ENCODE measurements at regions not wholly inside any gene's neighbourhood (a gene's known extent, or its start where the extent isn't known, plus 50 kb on each side); places are given as distances from the start of the nearest gene placed in this dataset.

GRCh38 chr12:61854902-61855301 lies 405.3 kb upstream of the USP15 start (continued):
- TF ChIP-seq AEBP2 (tag by site-specific recombination; IDR thresholded peaks at IDR 0.05; ENCODE audit: borderline replicate concordance) = no peak
- no peak for TF ChIP-seq ZNF549 (tag by site-specific recombination; IDR thresholded peaks at IDR 0.05)
- TF ChIP-seq KLF17 (tag by site-specific recombination; IDR thresholded peaks at IDR 0.05) = no peak
- TF ChIP-seq ZNF530 (tag by site-specific recombination; IDR thresholded peaks at IDR 0.05; ENCODE audit: low read depth) = no peak
- no peak for TF ChIP-seq SP3 (tag by site-specific recombination; IDR thresholded peaks at IDR 0.05)
- no peak for TF ChIP-seq IKZF3 (tag by site-specific recombination; IDR thresholded peaks at IDR 0.05)
- TF ChIP-seq ZNF664 (tag by site-specific recombination; IDR thresholded peaks at IDR 0.05) = no peak

GRCh38 chr12:61857968-61858367 lies 402.2 kb upstream of the USP15 start:
- TF ChIP-seq YY2 (tag by site-specific recombination; IDR thresholded peaks at IDR 0.05) (no peak), ZNF24 (tag by site-specific recombination; IDR thresholded peaks at IDR 0.05) (no peak), ZNF112 (tag by site-specific recombination; IDR thresholded peaks at IDR 0.05) (no peak), OSR2 (tag by site-specific recombination; IDR thresholded peaks at IDR 0.05) (no peak), ZNF121 (tag by site-specific recombination; IDR thresholded peaks at IDR 0.05) (no peak)

GRCh38 chr12:61860451-61860850 lies 399.8 kb upstream of the USP15 start:
- POLR2A ChIA-PET = no interaction called here
- no peaks in the 10 kb centered on the region for H3K9me3 ChIP-seq (ENCODE audit: control insufficient read depth, insufficient read depth, low read depth, low read length)
- H3K36me3 ChIP-seq (ENCODE audit: control insufficient read depth in 2 of 2, insufficient read depth in 1 of 2, low read length in 2 of 2) = no peaks in the 10 kb centered on the region

More at GRCh38 chr12:61857968-61858367, 402.2 kb upstream of the USP15 start:
- H3K9me3 ChIP-seq (ENCODE audit: control insufficient read depth, insufficient read depth, low read depth, low read length) = no peaks in the 10 kb centered on the region
- no peak overlapping the region for H3K4me3 ChIP-seq (ENCODE audit: low read depth, low read length)
- no peaks in the 10 kb centered on the region for H3K4me1 ChIP-seq (ENCODE audit: control insufficient read depth, insufficient read depth, low read length)
- H3K36me3 ChIP-seq (ENCODE audit: control insufficient read depth in 2 of 2, insufficient read depth in 1 of 2, low read length in 2 of 2) = no peaks in the 10 kb centered on the region
- ChIA-PET CTCF (no interaction called here), POLR2A (no interaction called here)
- no peak overlapping the region for H3K27ac ChIP-seq (ENCODE audit: extremely low read depth, low read depth, low read length)

More at GRCh38 chr12:61860451-61860850, 399.8 kb upstream of the USP15 start:
- Histone ChIP-seq H3K4me1 (ENCODE audit: control insufficient read depth, insufficient read depth, low read length) (no peaks in the 10 kb centered on the region), H3K4me3 (ENCODE audit: low read depth, low read length) (no peak overlapping the region), H3K27ac (ENCODE audit: extremely low read depth, low read depth, low read length) (no peak overlapping the region)
- CTCF ChIA-PET = interaction anchor here (0.6 kb wide), 1 partner anchor 263 kb away, joined by 5 read pairs; no protein-coding TSS in a partner anchor
- no peak for TF ChIP-seq ZNF776 (tag by site-specific recombination; IDR thresholded peaks at IDR 0.05; ENCODE audit: borderline replicate concordance)
- no peak for TF ChIP-seq ZNF701 (tag by site-specific recombination; IDR thresholded peaks at IDR 0.05)
- no peak for TF ChIP-seq ZFP37 (tag by site-specific recombination; IDR thresholded peaks at IDR 0.05)
- no peak for TF ChIP-seq GLI4 (tag by site-specific recombination; IDR thresholded peaks at IDR 0.05)
- no peak for TF ChIP-seq HOXD13 (CRISPR knock-in tag; IDR thresholded peaks at IDR 0.05; ENCODE audit: borderline replicate concordance)
- no peak for TF ChIP-seq ZSCAN30 (tag by site-specific recombination; IDR thresholded peaks at IDR 0.05)
- no peak for TF ChIP-seq ZFP41 (tag by site-specific recombination; IDR thresholded peaks at IDR 0.05; ENCODE audit: borderline replicate concordance)
- TF ChIP-seq ZNF19 (tag by site-specific recombination; IDR thresholded peaks at IDR 0.05; ENCODE audit: low read depth) = no peak
- TF ChIP-seq ZNF585B (tag by site-specific recombination; IDR thresholded peaks at IDR 0.05) = no peak
- TF ChIP-seq ZBTB1 (tag by site-specific recombination; IDR thresholded peaks at IDR 0.05) = no peak
- TF ChIP-seq ZNF26 (tag by site-specific recombination; IDR thresholded peaks at IDR 0.05) = no peak
- TF ChIP-seq REPIN1 (tag by site-specific recombination; IDR thresholded peaks at IDR 0.05; ENCODE audit: low read depth) = no peak
- no peak for TF ChIP-seq KLF1 (tag by site-specific recombination; IDR thresholded peaks at IDR 0.05)
- no peak for TF ChIP-seq HOXA7 (CRISPR knock-in tag; IDR thresholded peaks at IDR 0.05; ENCODE audit: borderline replicate concordance)

All from HEK293 (cell line).